ENCODE measurements at regions not wholly inside any gene's neighbourhood (a gene's known extent, or its start where the extent isn't known, plus 50 kb on each side); places are given as distances from the start of the nearest gene placed in this dataset.

- WGBS = 59% methylated on average over 2 of the region's 2 CpGs
Observed at GRCh38 chr1:95402780-95403179, 168.8 kb downstream of the RWDD3 start.

GRCh38 chr1:95406279-95406678, 172.3 kb downstream of the RWDD3 start:
- H3K27me3 ChIP-seq (ENCODE audit: control insufficient read depth in 4 of 4, insufficient read depth in 4 of 4, low read length in 3 of 4) = peaks cover 0 to 6% (median 0%) of the 10 kb centered on the region in 4 donors
- no peaks in the 10 kb centered on the region for H3K36me3 ChIP-seq (ENCODE audit: control insufficient read depth in 4 of 4, insufficient read depth in 3 of 4, low read depth in 1 of 4, low read length in 3 of 4)
- H3K9me3 ChIP-seq (ENCODE audit: control insufficient read depth in 4 of 4, low read length in 3 of 4) = peaks cover 0 to 4% (median 0%) of the 10 kb centered on the region in 4 donors
- 72% methylated on average over 1 of the region's 1 CpG for WGBS
- DNase-seq (ENCODE audit: low spot score) = no peak
- H3K4me3 ChIP-seq (ENCODE audit: low read depth in 1 of 3, low read length in 3 of 3) = no peak overlapping the region
- H3K9ac ChIP-seq (ENCODE audit: low read depth in 1 of 2, low read length in 2 of 2) = no peak overlapping the region
- H3K4me1 ChIP-seq (ENCODE audit: control insufficient read depth in 4 of 4, insufficient read depth in 4 of 4, low read length in 3 of 4) = no peaks in the 10 kb centered on the region
- TF ChIP-seq MAX (IDR thresholded peaks at IDR 0.05) (no peak), ATF3 (IDR thresholded peaks at IDR 0.05) (no peak)
- no peak overlapping the region for H3K27ac ChIP-seq (ENCODE audit: low read depth in 1 of 2, low read length in 2 of 2)

More at GRCh38 chr1:95402780-95403179, 168.8 kb downstream of the RWDD3 start:
- no peak overlapping the region for H3K9ac ChIP-seq (ENCODE audit: low read depth in 1 of 2, low read length in 2 of 2)
- TF ChIP-seq, protein P1, sequence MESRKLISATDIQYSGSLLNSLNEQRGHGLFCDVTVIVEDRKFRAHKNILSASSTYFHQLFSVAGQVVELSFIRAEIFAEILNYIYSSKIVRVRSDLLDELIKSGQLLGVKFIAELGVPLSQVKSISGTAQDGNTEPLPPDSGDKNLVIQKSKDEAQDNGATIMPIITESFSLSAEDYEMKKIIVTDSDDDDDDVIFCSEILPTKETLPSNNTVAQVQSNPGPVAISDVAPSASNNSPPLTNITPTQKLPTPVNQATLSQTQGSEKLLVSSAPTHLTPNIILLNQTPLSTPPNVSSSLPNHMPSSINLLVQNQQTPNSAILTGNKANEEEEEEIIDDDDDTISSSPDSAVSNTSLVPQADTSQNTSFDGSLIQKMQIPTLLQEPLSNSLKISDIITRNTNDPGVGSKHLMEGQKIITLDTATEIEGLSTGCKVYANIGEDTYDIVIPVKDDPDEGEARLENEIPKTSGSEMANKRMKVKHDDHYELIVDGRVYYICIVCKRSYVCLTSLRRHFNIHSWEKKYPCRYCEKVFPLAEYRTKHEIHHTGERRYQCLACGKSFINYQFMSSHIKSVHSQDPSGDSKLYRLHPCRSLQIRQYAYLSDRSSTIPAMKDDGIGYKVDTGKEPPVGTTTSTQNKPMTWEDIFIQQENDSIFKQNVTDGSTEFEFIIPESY (IDR thresholded peaks at IDR 0.05) = no peak
- TF ChIP-seq ATF3 (IDR thresholded peaks at IDR 0.05) = no peak
- TF ChIP-seq GABPA (IDR thresholded peaks at IDR 0.05 in 1 of 2, conservative IDR thresholded peaks at IDR 0.05 in 1 of 2) = no peak
- no peak for TF ChIP-seq NR2F2 (IDR thresholded peaks at IDR 0.05)
- peaks cover 0 to 3% (median 0%) of the 10 kb centered on the region in 4 donors for H3K27me3 ChIP-seq (ENCODE audit: control insufficient read depth in 4 of 4, insufficient read depth in 4 of 4, low read length in 3 of 4)
- DNase-seq (ENCODE audit: low spot score) = no peak
- H3K4me3 ChIP-seq (ENCODE audit: low read depth in 1 of 3, low read length in 3 of 3) = no peak overlapping the region
- no peaks in the 10 kb centered on the region for H3K4me1 ChIP-seq (ENCODE audit: control insufficient read depth in 4 of 4, insufficient read depth in 4 of 4, low read length in 3 of 4)
- no peak overlapping the region for H3K27ac ChIP-seq (ENCODE audit: low read depth in 1 of 2, low read length in 2 of 2)
- H3K9me3 ChIP-seq (ENCODE audit: control insufficient read depth in 4 of 4, low read length in 3 of 4) = peaks cover 0 to 4% (median 0%) of the 10 kb centered on the region in 4 donors
- H3K36me3 ChIP-seq (ENCODE audit: control insufficient read depth in 4 of 4, insufficient read depth in 3 of 4, low read depth in 1 of 4, low read length in 3 of 4) = no peaks in the 10 kb centered on the region

- no peak overlapping the region for H3K4me3 ChIP-seq (ENCODE audit: low read depth in 1 of 3, low read length in 3 of 3)
- WGBS = 41% methylated on average over 10 of the region's 10 CpGs
- H3K27me3 ChIP-seq (ENCODE audit: control insufficient read depth in 4 of 4, insufficient read depth in 4 of 4, low read length in 3 of 4) = peaks cover 0 to 6% (median 0%) of the 10 kb centered on the region in 4 donors
- H3K9ac ChIP-seq (ENCODE audit: low read depth in 1 of 2, low read length in 2 of 2) = no peak overlapping the region
- H3K9me3 ChIP-seq (ENCODE audit: control insufficient read depth in 4 of 4, low read length in 3 of 4) = peaks cover 0 to 4% (median 0%) of the 10 kb centered on the region in 4 donors
- no peak for DNase-seq (ENCODE audit: low spot score)
- H3K4me1 ChIP-seq (ENCODE audit: control insufficient read depth in 4 of 4, insufficient read depth in 4 of 4, low read length in 3 of 4) = no peaks in the 10 kb centered on the region
- no peaks in the 10 kb centered on the region for H3K36me3 ChIP-seq (ENCODE audit: control insufficient read depth in 4 of 4, insufficient read depth in 3 of 4, low read depth in 1 of 4, low read length in 3 of 4)
- H3K27ac ChIP-seq (ENCODE audit: low read depth in 1 of 2, low read length in 2 of 2) = no peak overlapping the region
- TF ChIP-seq MAX (IDR thresholded peaks at IDR 0.05) (no peak), RAD21 (IDR thresholded peaks at IDR 0.05) (no peak), HNF4A (conservative IDR thresholded peaks at IDR 0.05) (no peak), GABPA (IDR thresholded peaks at IDR 0.05 in 1 of 2, conservative IDR thresholded peaks at IDR 0.05 in 1 of 2) (no peak), REST (IDR thresholded peaks at IDR 0.05) (no peak), RXRA (IDR thresholded peaks at IDR 0.05) (no peak), YY1 (IDR thresholded peaks at IDR 0.05) (no peak), TAF1 (conservative IDR thresholded peaks at IDR 0.05) (no peak), JUND (IDR thresholded peaks at IDR 0.05) (no peak), SP1 (IDR thresholded peaks at IDR 0.05) (no peak), EGR1 (IDR thresholded peaks at IDR 0.05; ENCODE audit: low read depth in 2 of 2) (no peak)
- TF ChIP-seq, protein P2, sequence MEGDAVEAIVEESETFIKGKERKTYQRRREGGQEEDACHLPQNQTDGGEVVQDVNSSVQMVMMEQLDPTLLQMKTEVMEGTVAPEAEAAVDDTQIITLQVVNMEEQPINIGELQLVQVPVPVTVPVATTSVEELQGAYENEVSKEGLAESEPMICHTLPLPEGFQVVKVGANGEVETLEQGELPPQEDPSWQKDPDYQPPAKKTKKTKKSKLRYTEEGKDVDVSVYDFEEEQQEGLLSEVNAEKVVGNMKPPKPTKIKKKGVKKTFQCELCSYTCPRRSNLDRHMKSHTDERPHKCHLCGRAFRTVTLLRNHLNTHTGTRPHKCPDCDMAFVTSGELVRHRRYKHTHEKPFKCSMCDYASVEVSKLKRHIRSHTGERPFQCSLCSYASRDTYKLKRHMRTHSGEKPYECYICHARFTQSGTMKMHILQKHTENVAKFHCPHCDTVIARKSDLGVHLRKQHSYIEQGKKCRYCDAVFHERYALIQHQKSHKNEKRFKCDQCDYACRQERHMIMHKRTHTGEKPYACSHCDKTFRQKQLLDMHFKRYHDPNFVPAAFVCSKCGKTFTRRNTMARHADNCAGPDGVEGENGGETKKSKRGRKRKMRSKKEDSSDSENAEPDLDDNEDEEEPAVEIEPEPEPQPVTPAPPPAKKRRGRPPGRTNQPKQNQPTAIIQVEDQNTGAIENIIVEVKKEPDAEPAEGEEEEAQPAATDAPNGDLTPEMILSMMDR (IDR thresholded peaks at IDR 0.05; ENCODE audit: low read depth, low read length, missing input control) = no peak
- TF ChIP-seq, protein P1 (IDR thresholded peaks at IDR 0.05) = no peak
Observed at GRCh38 chr1:95407131-95407885, 173.3 kb downstream of the RWDD3 start.

Data from liver (tissue), 8 donors.